Mucosa of rectum (tissue), 2 donors: ENCODE measurements at regions not wholly inside any gene's neighbourhood (a gene's known extent, or its start where the extent isn't known, plus 50 kb on each side); places are given as distances from the start of the nearest gene placed in this dataset.
"Not testable (repeated sequence)": the region's sequence is repeated elsewhere in the genome, so short reads cannot be mapped to it uniquely, and the experiment has no call there.

Source experiments
- H3K27ac ChIP-seq, 2 donors: one replicate each; pipeline ENCODE4 v1.7.0; 2013; ENCODE audit warnings: inconsistent platforms in 2 of 2, low read depth in 2 of 2, low read length in 2 of 2
- H3K27me3 ChIP-seq, 2 donors: one replicate each; pipeline ENCODE4 v1.7.0; 2013; ENCODE audit warnings: low read length in 2 of 2; ENCODE audit not compliant: control insufficient read depth in 2 of 2, insufficient read depth in 2 of 2
- H3K36me3 ChIP-seq, 2 donors: one replicate each; pipeline ENCODE4 v1.7.0; 2013; ENCODE audit warnings: low read length in 2 of 2; ENCODE audit not compliant: control insufficient read depth in 2 of 2, insufficient read depth in 2 of 2
- H3K4me1 ChIP-seq, 2 donors: one replicate each; pipeline ENCODE4 v1.7.0; 2013; ENCODE audit warnings: low read length in 2 of 2, mild to moderate bottlenecking in 1 of 2; ENCODE audit not compliant: control insufficient read depth in 2 of 2, insufficient read depth in 2 of 2
- H3K4me3 ChIP-seq, 2 donors: one replicate each; pipeline ENCODE4 v1.7.0; 2013; ENCODE audit warnings: low read length in 2 of 2
- H3K9ac ChIP-seq, 2 donors: one replicate each; pipeline ENCODE4 v1.7.0; 2013; ENCODE audit warnings: low read length in 2 of 2, low read depth in 1 of 2, mild to moderate bottlenecking in 1 of 2
- H3K9me3 ChIP-seq, 2 donors: one replicate each; pipeline ENCODE4 v1.7.0; 2013; ENCODE audit warnings: low read length in 2 of 2; ENCODE audit not compliant: control insufficient read depth in 2 of 2
- donor health status: healthy.
- donor health status: Normal muscosa, but diverticular disease.

- Histone ChIP-seq H3K36me3 (no peaks in the 10 kb centered on the region), H3K9me3 (no peaks in the 10 kb centered on the region), H3K27ac (no peak overlapping the region), H3K4me3 (no peak overlapping the region), H3K27me3 (no peaks in the 10 kb centered on the region), H3K9ac (no peak overlapping the region), H3K4me1 (no peaks in the 10 kb centered on the region)
Observed at GRCh38 chr14:26319139-26319864, 278.5 kb downstream of the NOVA1 start.

GRCh38 chr14:26304056-26304455 lies 293.8 kb downstream of the NOVA1 start:
- Histone ChIP-seq H3K36me3 (no peaks in the 10 kb centered on the region), H3K27me3 (no peaks in the 10 kb centered on the region), H3K9ac (no peak overlapping the region), H3K9me3 (no peaks in the 10 kb centered on the region), H3K4me1 (no peaks in the 10 kb centered on the region), H3K4me3 (no peak overlapping the region), H3K27ac (no peak overlapping the region)

- no peak overlapping the region for H3K27ac ChIP-seq
- no peak overlapping the region for H3K4me3 ChIP-seq
- H3K4me1 ChIP-seq = no peaks in the 10 kb centered on the region
- no peaks in the 10 kb centered on the region for H3K9me3 ChIP-seq
- H3K36me3 ChIP-seq = no peaks in the 10 kb centered on the region
- H3K9ac ChIP-seq = no peak overlapping the region
- no peaks in the 10 kb centered on the region for H3K27me3 ChIP-seq
Observed at GRCh38 chr14:26293909-26294308, 303.9 kb downstream of the NOVA1 start.

- Histone ChIP-seq H3K27me3 (no peaks in the 10 kb centered on the region), H3K9ac (no peak overlapping the region), H3K9me3 (no peaks in the 10 kb centered on the region), H3K4me1 (no peaks in the 10 kb centered on the region), H3K36me3 (no peaks in the 10 kb centered on the region), H3K27ac (no peak overlapping the region), H3K4me3 (no peak overlapping the region)
Observed at GRCh38 chr14:26289891-26290486, 307.8 kb downstream of the NOVA1 start.

GRCh38 chr14:26286913-26287205 lies 311.0 kb downstream of the NOVA1 start:
- Histone ChIP-seq H3K9me3 (no peaks in the 10 kb centered on the region), H3K4me3 (no peak overlapping the region), H3K27ac (no peak overlapping the region), H3K27me3 (no peaks in the 10 kb centered on the region), H3K36me3 (no peaks in the 10 kb centered on the region), H3K4me1 (no peaks in the 10 kb centered on the region), H3K9ac (no peak overlapping the region)

- no peaks in the 10 kb centered on the region for H3K4me1 ChIP-seq
Observed at GRCh38 chr14:26286081-26286912, 311.5 kb downstream of the NOVA1 start.

GRCh38 chr14:26282578-26282977 lies 315.3 kb downstream of the NOVA1 start:
- no peak overlapping the region for H3K4me3 ChIP-seq
- no peaks in the 10 kb centered on the region for H3K36me3 ChIP-seq
- no peaks in the 10 kb centered on the region for H3K9me3 ChIP-seq
- H3K9ac ChIP-seq = no peak overlapping the region
- H3K27me3 ChIP-seq = no peaks in the 10 kb centered on the region
- no peak overlapping the region for H3K27ac ChIP-seq
- no peaks in the 10 kb centered on the region for H3K4me1 ChIP-seq

More at GRCh38 chr14:26286081-26286912, 311.5 kb downstream of the NOVA1 start:
- Histone ChIP-seq H3K9me3 (no peaks in the 10 kb centered on the region), H3K27ac (no peak overlapping the region), H3K4me3 (no peak overlapping the region), H3K27me3 (no peaks in the 10 kb centered on the region), H3K36me3 (no peaks in the 10 kb centered on the region), H3K9ac (no peak overlapping the region)

GRCh38 chr14:26282011-26282410 lies 315.8 kb downstream of the NOVA1 start:
- H3K4me3 ChIP-seq, H3K36me3 ChIP-seq, H3K9me3 ChIP-seq, H3K27ac ChIP-seq, H3K27me3 ChIP-seq, H3K9ac ChIP-seq, H3K4me1 ChIP-seq: not testable (repeated sequence)

- H3K27me3 ChIP-seq = no peaks in the 10 kb centered on the region
- no peak overlapping the region for H3K27ac ChIP-seq
- no peak overlapping the region for H3K4me3 ChIP-seq
- H3K4me1 ChIP-seq = no peaks in the 10 kb centered on the region
- no peaks in the 10 kb centered on the region for H3K36me3 ChIP-seq
- H3K9ac ChIP-seq = no peak overlapping the region
- H3K9me3 ChIP-seq = no peaks in the 10 kb centered on the region
Observed at GRCh38 chr14:26281280-26281998, 316.4 kb downstream of the NOVA1 start.

GRCh38 chr14:26276757-26277156 lies 321.1 kb downstream of the NOVA1 start:
- Histone ChIP-seq H3K27me3 (no peaks in the 10 kb centered on the region), H3K4me3 (no peak overlapping the region), H3K36me3 (no peaks in the 10 kb centered on the region), H3K4me1 (no peaks in the 10 kb centered on the region), H3K9me3 (no peaks in the 10 kb centered on the region), H3K9ac (no peak overlapping the region), H3K27ac (no peak overlapping the region)
